NT2/D1 (cell line): ENCODE measurements at regions not wholly inside any gene's neighbourhood (a gene's known extent, or its start where the extent isn't known, plus 50 kb on each side); places are given as distances from the start of the nearest gene placed in this dataset.

ENCODE experiments used
- SUZ12 ChIP-seq: IDR thresholded peaks from 2 replicates; pipeline ENCODE4 v1.6.1; 2011; ENCODE audit not compliant: insufficient read length, insufficient read depth; ENCODE audit errors: extremely low read depth
- YY1 ChIP-seq: IDR thresholded peaks from 2 replicates; pipeline ENCODE4 v1.6.1; 2011; ENCODE audit not compliant: insufficient read length, insufficient read depth
- ZNF274 ChIP-seq: IDR thresholded peaks from 2 replicates; pipeline ENCODE4 v1.6.1; 2011; ENCODE audit warnings: mild to moderate bottlenecking, low read depth, low read length

DNA sequence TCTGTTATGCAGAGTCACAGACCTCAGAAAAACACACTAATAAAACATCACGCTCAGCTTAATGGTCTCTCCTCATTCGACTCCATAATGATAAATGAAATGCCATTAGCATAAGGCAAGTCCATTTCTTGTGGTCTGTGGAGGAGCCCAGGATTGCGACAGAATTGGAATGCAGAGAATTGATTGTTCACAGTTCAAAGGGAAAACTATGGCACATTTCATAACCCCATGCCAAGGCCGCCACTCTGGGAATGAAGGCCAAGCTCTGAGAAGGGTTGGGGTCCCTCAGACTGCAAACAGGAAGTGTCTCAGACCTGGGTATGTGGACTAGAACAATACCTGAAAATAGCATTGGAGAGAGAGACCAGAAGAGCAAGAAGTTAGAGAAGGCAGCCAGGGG is 398.9 kb downstream of the ADRA2A start:
- no peak for TF ChIP-seq YY1
- TF ChIP-seq SUZ12 = no peak
- no peak for TF ChIP-seq ZNF274
